HG03066 (cell line): ENCODE measurements at regions not wholly inside any gene's neighbourhood (a gene's known extent, or its start where the extent isn't known, plus 50 kb on each side); places are given as distances from the start of the nearest gene placed in this dataset.
A peak's percentile ranks its signal among the peaks of the same experiment; 100 is the strongest.
"Not testable (repeated sequence)": the region's sequence is repeated elsewhere in the genome, so short reads cannot be mapped to it uniquely, and the experiment has no call there.

Experiments used
- ATAC-seq: cut with Tn5 transposase; IDR thresholded peaks from one replicate; pipeline ENCODE4 v1.9.1; 2021; ENCODE audit warnings: low read depth; ENCODE audit not compliant: unreplicated experiment

GRCh38 chr1:187680823-187681222 lies 852.1 kb downstream of the PLA2G4A start:
- no peak for ATAC-seq

GRCh38 chr1:187682112-187682511 lies 853.4 kb downstream of the PLA2G4A start:
- ATAC-seq = no peak

- ATAC-seq = no peak
Observed at GRCh38 chr1:187685333-187685732, 856.6 kb downstream of the PLA2G4A start.

GRCh38 chr1:187689129-187689528 lies 860.4 kb downstream of the PLA2G4A start:
- no peak for ATAC-seq

- ATAC-seq = no peak
Observed at GRCh38 chr1:187691439-187691838, 862.7 kb downstream of the PLA2G4A start.

GRCh38 chr1:187692799-187693198 lies 864.0 kb downstream of the PLA2G4A start:
- no peak for ATAC-seq

GRCh38 chr1:187696073-187696472 lies 867.3 kb downstream of the PLA2G4A start:
- ATAC-seq = no peak

GRCh38 chr1:187703138-187704130 lies 874.7 kb downstream of the PLA2G4A start:
- ATAC-seq = not testable (repeated sequence)

GRCh38 chr1:187714470-187714869 lies 885.7 kb downstream of the PLA2G4A start:
- no peak for ATAC-seq

- ATAC-seq = no peak
Observed at GRCh38 chr1:187715483-187715882, 886.7 kb downstream of the PLA2G4A start.

GRCh38 chr1:187716160-187716559 lies 887.4 kb downstream of the PLA2G4A start:
- ATAC-seq = no peak

- no peak for ATAC-seq
Observed at GRCh38 chr1:187718527-187718926, 889.8 kb downstream of the PLA2G4A start.

- no peak for ATAC-seq
Observed at GRCh38 chr1:187721216-187721615, 892.5 kb downstream of the PLA2G4A start.

GRCh38 chr1:187725216-187725615 lies 896.5 kb downstream of the PLA2G4A start:
- ATAC-seq = no peak

GRCh38 chr1:187733232-187733631 lies 904.5 kb downstream of the PLA2G4A start:
- no peak for ATAC-seq

- no peak for ATAC-seq
Observed at GRCh38 chr1:187734427-187734826, 905.7 kb downstream of the PLA2G4A start.

- ATAC-seq = peak; percentile 97
Observed at GRCh38 chr1:187744665-187745064, 915.9 kb downstream of the PLA2G4A start.

- no peak for ATAC-seq
Observed at GRCh38 chr1:187755536-187755935, 926.8 kb downstream of the PLA2G4A start.

- not testable (repeated sequence) for ATAC-seq
Observed at GRCh38 chr1:187756684-187757083, 927.9 kb downstream of the PLA2G4A start.

GRCh38 chr1:187759825-187760333 lies 931.1 kb downstream of the PLA2G4A start:
- no peak for ATAC-seq

GRCh38 chr1:187762118-187762517 lies 933.4 kb downstream of the PLA2G4A start:
- ATAC-seq = no peak

- no peak for ATAC-seq
Observed at GRCh38 chr1:187763465-187763864, 934.7 kb downstream of the PLA2G4A start.
